HFF-Myc (cell line): ENCODE measurements at regions not wholly inside any gene's neighbourhood (a gene's known extent, or its start where the extent isn't known, plus 50 kb on each side); places are given as distances from the start of the nearest gene placed in this dataset.

Source experiments
- DNase-seq: peaks from one replicate; pipeline ENCODE4 v3.0.0-alpha.2; 2011; ENCODE audit warnings: low read depth; ENCODE audit errors: extremely low read depth
- H3K4me3 ChIP-seq: replicated peaks from 2 replicates; pipeline ENCODE4 v1.5.1; 2011; ENCODE audit warnings: low read depth, mild to moderate bottlenecking, control low read depth, low read length
- CTCF ChIP-seq: IDR thresholded peaks from 2 replicates; pipeline ENCODE4 v1.5.1; 2012; ENCODE audit warnings: mild to moderate bottlenecking, low read depth, low read length, control low read depth; ENCODE audit errors: missing control alignments

DNA sequence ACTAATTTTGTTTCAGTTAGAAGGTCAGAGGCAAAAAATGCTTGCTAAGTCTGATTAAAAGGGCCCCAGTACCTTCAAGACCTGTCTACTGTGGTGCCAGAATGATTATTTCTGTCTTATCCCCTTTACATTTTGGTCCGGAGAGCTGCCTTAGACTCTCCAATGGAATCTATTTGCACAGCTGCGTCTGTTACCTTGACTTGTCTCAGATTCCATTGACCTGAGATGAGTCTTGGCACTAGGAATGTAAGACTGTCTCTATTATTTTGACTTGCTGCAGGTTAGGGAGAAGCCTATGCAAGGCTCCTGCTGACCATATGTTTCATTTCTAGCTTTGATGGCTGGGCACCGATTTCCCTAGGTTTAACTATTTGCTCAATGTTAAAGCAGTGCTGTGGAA is 457.6 kb downstream of the KCTD8 start:
- no peak for TF ChIP-seq CTCF
- H3K4me3 ChIP-seq, result no peak overlapping the region
- no peak for DNase-seq

GRCh38 chr4:43992552-43992951 is 456.1 kb downstream of the KCTD8 start:
- TF ChIP-seq CTCF, result no peak
- no peak for DNase-seq
- no peak overlapping the region for H3K4me3 ChIP-seq

- DNase-seq, result no peak
- no peak for TF ChIP-seq CTCF
- H3K4me3 ChIP-seq, result no peak overlapping the region
Observed at GRCh38 chr4:43993196-43993902, 455.3 kb downstream of the KCTD8 start.

DNA sequence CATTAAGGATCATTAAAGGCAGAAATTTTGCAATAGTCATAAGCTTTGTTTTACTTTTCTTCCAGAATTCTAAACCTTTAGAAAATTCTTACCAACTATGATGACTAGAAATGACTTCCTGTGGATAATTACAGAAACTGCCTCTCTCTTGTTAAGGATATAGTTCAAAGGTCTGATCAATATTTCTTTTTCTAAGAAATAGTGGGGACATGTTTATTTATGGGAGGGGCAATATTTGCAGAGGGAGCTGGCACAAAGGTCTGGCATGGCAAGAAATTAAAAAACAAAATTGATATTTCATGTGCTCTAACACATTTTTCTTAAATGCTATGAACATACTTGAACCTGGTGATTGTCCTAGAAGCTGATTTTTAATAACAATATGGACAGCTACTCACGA is 448.9 kb downstream of the KCTD8 start:
- no peak for TF ChIP-seq CTCF
- DNase-seq, result no peak
- H3K4me3 ChIP-seq, result no peak overlapping the region

GRCh38 chr4:44002368-44002767 is 446.2 kb downstream of the KCTD8 start:
- no peak overlapping the region for H3K4me3 ChIP-seq
- TF ChIP-seq CTCF, result no peak
- no peak for DNase-seq

DNA sequence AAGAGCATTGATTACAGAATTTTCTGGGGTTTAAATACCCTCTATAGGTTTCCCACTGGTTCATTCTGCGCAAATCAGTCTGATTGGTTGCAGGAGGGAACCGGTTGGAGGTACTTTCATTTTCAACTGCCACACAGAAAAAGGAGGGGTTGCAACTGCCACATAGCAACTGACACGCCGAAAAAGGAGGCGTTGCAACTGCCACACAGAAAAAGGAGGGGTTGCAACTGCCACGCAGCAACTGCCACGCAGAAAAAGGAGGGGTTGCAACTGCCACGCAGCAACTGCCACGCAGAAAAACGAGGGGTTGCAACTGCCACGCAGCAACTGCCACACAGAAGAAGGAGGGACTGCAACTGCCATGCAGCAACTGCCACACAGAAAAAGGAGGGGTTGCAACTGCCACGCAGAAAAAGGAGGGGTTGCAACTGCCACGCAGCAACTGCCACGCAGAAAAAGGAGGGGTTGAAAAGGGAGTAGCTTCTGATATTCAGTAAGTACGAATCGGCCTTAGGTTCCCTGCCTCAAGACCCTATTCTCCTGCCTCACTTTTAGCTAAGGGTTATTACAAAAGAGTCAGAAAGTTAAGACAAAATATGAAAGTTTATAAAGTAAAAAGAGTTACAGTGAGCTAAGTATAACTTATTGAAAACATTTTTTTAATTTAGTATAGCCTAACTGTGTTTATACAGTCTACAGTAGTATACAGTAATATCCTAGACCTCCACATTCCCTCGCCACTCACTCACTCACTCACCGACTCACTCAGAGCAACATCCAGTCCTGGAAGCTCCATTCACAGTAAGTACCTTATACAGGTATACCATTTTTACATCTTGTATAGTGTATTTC is 431.8 kb downstream of the KCTD8 start:
- H3K4me3 ChIP-seq, result no peak overlapping the region
- TF ChIP-seq CTCF, result no peak
- no peak for DNase-seq

DNA sequence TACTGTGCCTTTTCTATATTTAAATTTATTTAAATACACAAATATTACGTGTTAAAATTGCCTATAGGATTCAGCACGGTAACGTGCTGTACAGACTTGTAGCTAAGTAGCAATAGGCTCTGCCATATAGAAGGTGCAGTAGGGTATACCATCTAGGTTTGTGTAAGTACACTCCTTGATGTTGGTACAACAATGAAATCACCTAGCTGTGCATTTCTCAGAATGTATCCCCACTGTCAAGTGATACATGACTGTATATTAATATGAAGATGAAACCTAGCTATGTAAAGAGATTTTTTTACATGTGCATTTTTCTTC is 431.2 kb downstream of the KCTD8 start:
- no peak overlapping the region for H3K4me3 ChIP-seq
- DNase-seq, result no peak
- TF ChIP-seq CTCF, result no peak
